DMS153 (cell line): ENCODE measurements at regions not wholly inside any gene's neighbourhood (a gene's known extent, or its start where the extent isn't known, plus 50 kb on each side); places are given as distances from the start of the nearest gene placed in this dataset.

ENCODE experiments used
- DNase-seq: peaks from one replicate; lab custom pipeline; 2025; lab: John Stamatoyannopoulos, UW

GRCh38 chr10:78366663-78367411, 333.2 kb downstream of the RPS24 start:
- DNase-seq, result no peak

GRCh38 chr10:78367751-78368150, 334.1 kb downstream of the RPS24 start:
- DNase-seq, result no peak

GRCh38 chr10:78371136-78371535, 337.5 kb downstream of the RPS24 start:
- no peak for DNase-seq

- DNase-seq, result no peak
Measured at GRCh38 chr10:78372806-78373205, 339.1 kb downstream of the RPS24 start.

- DNase-seq, result no peak
Measured at GRCh38 chr10:78374331-78375028, 340.8 kb downstream of the RPS24 start.

GRCh38 chr10:78375854-78376785, 342.5 kb downstream of the RPS24 start:
- DNase-seq, result no peak

GRCh38 chr10:78377356-78377755, 343.7 kb downstream of the RPS24 start:
- DNase-seq, result no peak

- DNase-seq, result no peak
Measured at GRCh38 chr10:78378192-78378591, 344.5 kb downstream of the RPS24 start.

GRCh38 chr10:78381107-78381506, 347.4 kb downstream of the RPS24 start:
- DNase-seq, result no peak

GRCh38 chr10:78382047-78382446, 348.4 kb downstream of the RPS24 start:
- no peak for DNase-seq

- DNase-seq, result no peak
Measured at GRCh38 chr10:78382772-78383171, 349.1 kb downstream of the RPS24 start.

GRCh38 chr10:78383378-78384048, 349.9 kb downstream of the RPS24 start:
- no peak for DNase-seq

GRCh38 chr10:78384049-78384431, 350.4 kb downstream of the RPS24 start:
- DNase-seq, result no peak

- no peak for DNase-seq
Measured at GRCh38 chr10:78385599-78385998, 351.9 kb downstream of the RPS24 start.

GRCh38 chr10:78386509-78386908, 352.8 kb downstream of the RPS24 start:
- no peak for DNase-seq

GRCh38 chr10:78388331-78389050, 354.8 kb downstream of the RPS24 start:
- no peak for DNase-seq

GRCh38 chr10:78389419-78389818, 355.8 kb downstream of the RPS24 start:
- DNase-seq, result no peak

GRCh38 chr10:78390051-78390450, 356.4 kb downstream of the RPS24 start:
- no peak for DNase-seq

- DNase-seq, result no peak
Measured at GRCh38 chr10:78390817-78391216, 357.2 kb downstream of the RPS24 start.

GRCh38 chr10:78391585-78391984, 357.9 kb downstream of the RPS24 start:
- DNase-seq, result no peak

- no peak for DNase-seq
Measured at GRCh38 chr10:78392197-78392596, 358.5 kb downstream of the RPS24 start.
